VCaP (cell line): ENCODE measurements at regions not wholly inside any gene's neighbourhood (a gene's known extent, or its start where the extent isn't known, plus 50 kb on each side); places are given as distances from the start of the nearest gene placed in this dataset.

ENCODE experiments used
- H3K27ac ChIP-seq: fragments of 450-650 bp; 2 replicates; pipeline ENCODE4 v1.5.1; 2017
- TF ChIP-seq, protein P1 (sequence below): fragments of 450-650 bp; conservative IDR thresholded peaks from 2 replicates; pipeline ENCODE4 v1.5.1; 2017; ENCODE audit warnings: mild to moderate bottlenecking, moderate library complexity

DNA sequence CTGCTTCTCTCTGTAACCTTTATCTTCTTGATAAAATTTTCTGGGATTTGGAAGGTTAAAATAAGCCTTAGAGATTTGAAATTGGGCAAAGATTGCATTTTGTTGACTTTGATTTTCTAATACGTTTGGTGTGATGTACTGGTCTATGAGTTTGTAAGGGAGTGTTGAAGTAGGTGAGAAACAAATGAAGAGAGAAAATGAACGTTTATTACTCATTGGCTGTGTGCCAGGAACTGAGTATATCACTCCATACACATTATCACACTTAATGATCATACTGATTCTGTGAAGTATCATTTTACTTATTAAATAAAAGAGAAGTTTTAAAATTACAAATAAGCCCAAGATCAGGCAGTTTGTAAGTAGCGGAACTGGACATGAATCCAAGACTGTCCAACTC lies 795.1 kb upstream of the ZEB2 start:
- TF ChIP-seq, protein P1, sequence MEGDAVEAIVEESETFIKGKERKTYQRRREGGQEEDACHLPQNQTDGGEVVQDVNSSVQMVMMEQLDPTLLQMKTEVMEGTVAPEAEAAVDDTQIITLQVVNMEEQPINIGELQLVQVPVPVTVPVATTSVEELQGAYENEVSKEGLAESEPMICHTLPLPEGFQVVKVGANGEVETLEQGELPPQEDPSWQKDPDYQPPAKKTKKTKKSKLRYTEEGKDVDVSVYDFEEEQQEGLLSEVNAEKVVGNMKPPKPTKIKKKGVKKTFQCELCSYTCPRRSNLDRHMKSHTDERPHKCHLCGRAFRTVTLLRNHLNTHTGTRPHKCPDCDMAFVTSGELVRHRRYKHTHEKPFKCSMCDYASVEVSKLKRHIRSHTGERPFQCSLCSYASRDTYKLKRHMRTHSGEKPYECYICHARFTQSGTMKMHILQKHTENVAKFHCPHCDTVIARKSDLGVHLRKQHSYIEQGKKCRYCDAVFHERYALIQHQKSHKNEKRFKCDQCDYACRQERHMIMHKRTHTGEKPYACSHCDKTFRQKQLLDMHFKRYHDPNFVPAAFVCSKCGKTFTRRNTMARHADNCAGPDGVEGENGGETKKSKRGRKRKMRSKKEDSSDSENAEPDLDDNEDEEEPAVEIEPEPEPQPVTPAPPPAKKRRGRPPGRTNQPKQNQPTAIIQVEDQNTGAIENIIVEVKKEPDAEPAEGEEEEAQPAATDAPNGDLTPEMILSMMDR, result no peak
- no peak overlapping the region for H3K27ac ChIP-seq

DNA sequence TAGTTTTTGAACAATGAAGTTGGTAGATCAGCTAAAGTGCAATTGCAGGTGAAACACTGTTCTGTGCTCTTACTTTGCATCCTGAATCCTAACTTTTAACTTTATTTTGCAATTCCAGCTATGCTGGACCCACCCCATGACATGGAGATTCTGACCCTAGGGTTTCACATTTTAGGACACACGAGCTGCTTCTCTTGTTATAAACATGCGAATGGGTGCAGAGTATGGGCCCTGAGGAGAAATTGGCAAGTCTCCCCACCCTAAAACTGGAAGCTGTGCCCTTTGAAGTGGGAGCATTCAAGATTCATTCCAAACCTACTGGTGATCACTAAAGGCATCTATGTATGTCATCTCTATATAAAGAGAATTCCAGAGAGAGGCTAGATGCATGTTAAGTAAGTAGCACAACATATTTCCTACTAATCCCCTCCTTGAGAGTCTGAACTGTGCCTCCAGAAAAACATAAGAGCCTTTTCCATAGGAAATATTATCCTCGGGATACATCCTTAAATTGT lies 794.3 kb upstream of the ZEB2 start:
- no peak overlapping the region for H3K27ac ChIP-seq
- TF ChIP-seq, protein P1, result no peak

DNA sequence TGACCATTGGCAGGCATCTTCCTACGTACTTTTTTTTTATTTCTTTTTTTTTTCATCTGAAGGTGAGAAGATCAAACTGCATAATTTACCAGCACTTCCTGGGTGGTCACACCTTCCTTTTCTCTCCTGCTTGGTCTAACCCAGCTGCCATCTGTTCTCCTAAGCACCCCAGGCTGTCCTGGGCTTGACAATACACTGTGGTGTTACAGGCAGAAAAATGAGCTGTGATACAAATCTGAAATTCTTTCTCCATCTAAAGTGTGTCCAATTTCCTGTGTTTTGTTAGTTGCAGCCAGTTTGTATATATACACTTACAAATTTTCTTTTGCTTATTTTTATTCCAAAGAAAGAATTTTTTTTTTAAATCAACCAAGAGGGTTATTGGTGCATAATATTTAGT lies 786.0 kb upstream of the ZEB2 start:
- no peak overlapping the region for H3K27ac ChIP-seq
- TF ChIP-seq, protein P1, result no peak

DNA sequence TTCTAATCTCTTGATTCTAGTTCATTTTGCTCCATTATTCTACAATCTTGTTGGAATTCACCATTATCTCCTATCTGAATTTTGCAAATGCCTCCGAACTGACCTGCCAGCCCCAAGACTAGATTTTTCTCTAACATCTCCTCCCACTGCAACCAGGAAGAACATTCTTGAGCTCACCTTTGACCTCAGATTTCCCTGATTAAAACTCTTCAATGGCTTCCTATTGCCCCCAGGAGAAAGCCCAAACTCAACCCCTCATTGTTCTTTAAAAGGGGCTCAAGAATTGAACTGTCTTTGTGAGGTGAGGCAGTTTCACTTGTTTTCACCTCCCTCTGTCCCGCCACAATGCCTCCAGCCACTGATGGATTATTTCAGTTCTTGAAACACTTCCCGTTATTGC lies 784.6 kb upstream of the ZEB2 start:
- no peak overlapping the region for H3K27ac ChIP-seq
- TF ChIP-seq, protein P1, result no peak

DNA sequence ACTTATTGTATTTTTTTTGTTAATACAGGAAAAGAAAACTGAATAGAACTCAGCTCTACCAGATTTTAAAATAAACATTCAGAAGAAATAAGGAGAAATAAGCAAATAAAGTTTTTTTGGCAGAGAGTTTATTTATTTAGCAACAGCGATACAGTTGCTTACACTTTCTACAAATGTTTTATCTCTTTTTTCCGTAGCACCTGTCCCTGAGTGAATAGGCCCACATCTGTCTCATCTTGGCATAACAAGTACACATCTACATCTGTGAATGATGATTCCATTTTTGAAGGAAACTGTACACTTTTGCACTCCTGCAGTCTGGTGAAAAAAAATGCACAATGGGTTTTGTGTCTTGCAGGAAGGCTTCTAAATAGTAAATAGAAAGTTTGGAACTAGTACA lies 783.6 kb upstream of the ZEB2 start:
- TF ChIP-seq, protein P1, result no peak
- no peak overlapping the region for H3K27ac ChIP-seq

DNA sequence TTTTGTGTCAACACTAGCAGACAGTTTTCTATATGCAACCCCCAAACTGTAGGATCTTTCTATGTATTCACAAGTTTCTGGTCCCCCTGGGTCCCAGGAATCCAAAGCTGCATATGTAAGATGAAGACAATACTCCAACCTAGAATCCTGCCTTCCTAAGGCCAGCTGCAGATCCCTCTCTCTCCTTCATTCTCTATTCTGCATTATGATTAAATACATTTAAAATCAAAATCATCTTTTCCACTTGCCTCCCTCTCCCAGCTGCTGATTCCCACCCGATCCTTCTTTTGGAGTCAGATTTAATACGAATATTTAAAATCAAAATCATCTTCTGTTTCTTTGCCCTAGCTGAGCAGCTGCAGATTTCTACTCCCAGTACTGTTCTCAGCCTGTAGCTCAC lies 783.0 kb upstream of the ZEB2 start:
- H3K27ac ChIP-seq, result no peak overlapping the region

DNA sequence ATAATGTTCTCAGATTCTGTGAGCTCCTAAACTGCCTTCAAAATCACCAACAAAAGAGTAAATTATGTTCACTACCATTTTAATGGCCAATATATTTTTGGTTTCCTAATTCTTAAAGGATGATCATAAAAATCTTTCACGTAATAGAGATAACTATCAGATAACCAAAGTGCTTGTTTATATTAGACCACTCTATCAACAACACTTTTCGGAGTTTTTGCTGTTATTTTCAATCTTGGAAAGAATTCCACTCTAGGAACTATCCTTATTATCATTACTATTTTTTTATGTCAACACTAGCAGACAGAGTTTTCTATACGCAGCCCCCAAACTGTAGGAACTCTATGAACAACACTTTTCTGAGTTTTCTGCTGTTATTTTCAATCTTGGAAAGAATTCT lies 782.5 kb upstream of the ZEB2 start:
- TF ChIP-seq, protein P1, result no peak
- no peak overlapping the region for H3K27ac ChIP-seq

More for the DNA sequence above, 783.0 kb upstream of the ZEB2 start:
- TF ChIP-seq, protein P1, result no peak

DNA sequence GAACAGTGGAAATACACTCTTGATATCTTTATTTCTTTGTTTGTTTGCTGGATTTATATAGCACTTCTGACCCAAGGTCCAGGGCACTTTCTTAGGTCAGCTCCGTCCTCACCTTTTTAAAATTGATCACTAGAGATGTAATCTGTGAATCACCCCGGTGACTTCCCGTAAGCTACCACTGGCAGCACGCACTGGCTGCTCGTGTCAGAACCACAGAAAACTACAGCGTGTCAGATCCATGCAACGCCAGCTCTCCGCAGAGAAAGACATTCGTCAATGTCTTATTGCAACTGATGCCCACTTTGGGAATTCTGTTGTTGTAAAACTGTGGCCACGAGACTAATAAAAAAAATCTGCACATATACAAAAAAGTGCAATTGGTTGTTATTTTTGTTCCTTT lies 779.4 kb upstream of the ZEB2 start:
- no peak overlapping the region for H3K27ac ChIP-seq
- TF ChIP-seq, protein P1, result no peak
